ENCODE measurements at regions not wholly inside any gene's neighbourhood (a gene's known extent, or its start where the extent isn't known, plus 50 kb on each side); places are given as distances from the start of the nearest gene placed in this dataset.

DNA sequence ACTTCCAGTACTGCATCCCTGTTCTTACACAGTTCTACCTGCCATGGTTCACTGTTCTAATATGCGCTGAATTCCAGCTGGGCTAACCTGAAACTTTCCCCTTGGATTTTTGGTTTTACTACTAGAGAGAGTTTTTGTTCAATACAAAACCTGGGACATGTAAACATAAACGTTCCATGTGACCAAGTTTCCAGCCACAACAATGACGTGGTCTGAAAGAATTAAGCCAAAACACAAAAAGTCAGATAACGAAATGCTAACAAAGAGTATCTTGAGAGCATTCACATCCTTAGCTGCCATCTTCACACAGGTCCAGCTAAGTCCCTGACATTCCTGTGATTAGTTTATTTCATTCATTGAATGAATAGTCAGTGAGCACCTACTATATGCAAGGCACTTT, 467.0 kb upstream of the PKDCC start:
- no peaks in the 10 kb centered on the region for H3K27me3 Mint-ChIP-seq
- no peaks in the 10 kb centered on the region for H3K36me3 Mint-ChIP-seq (ENCODE audit: low read depth)
- H3K27ac Mint-ChIP-seq = no peak overlapping the region
- no peak for DNase-seq
- H3K4me3 Mint-ChIP-seq = no peak overlapping the region
- H3K9me3 Mint-ChIP-seq = peaks cover 18% of the 10 kb centered on the region
- H3K4me1 Mint-ChIP-seq (ENCODE audit: low read depth) = no peaks in the 10 kb centered on the region

DNA sequence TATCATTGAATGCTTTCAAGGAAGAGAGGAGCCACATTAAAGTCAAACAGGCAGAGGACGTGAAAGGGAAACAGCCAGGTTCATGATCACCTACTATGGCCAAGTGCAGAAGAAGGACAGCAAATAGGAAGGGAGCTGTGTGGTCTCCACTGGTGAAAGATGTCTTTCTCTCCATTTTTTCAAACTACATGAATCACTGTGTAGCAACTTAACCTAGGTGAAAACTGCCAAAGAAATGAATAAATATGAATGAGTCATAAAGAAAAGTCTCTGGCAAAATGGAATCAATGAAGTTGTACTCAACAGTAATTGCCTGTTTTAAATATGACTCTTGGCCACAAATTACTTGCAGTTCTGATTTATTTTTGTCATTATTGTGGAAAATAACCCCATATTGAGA, 452.6 kb upstream of the PKDCC start:
- Mint-ChIP-seq H3K4me1 (ENCODE audit: low read depth) (no peaks in the 10 kb centered on the region), H3K4me3 (no peak overlapping the region), H3K27ac (no peak overlapping the region), H3K9me3 (no peaks in the 10 kb centered on the region), H3K27me3 (no peaks in the 10 kb centered on the region), H3K36me3 (ENCODE audit: low read depth) (no peaks in the 10 kb centered on the region)
- DNase-seq = no peak

DNA sequence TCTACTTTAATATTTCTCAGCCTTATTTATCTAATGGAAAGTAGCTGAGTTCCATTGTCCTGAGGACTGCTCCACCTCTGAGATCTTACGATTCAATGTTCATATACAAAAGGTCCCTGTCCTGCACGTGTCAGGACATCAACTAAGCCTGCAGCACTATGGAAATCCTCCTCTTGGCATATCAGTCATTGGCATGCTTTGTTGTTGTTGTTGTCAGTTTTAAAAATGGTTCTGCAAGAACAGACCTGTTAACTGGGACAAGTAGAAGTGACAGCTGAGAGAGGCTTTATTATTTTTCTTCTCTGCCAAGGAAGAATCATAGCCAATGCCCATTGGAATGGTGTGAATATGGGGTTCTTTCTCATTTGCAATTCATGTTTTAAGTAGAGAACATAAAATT, 450.1 kb upstream of the PKDCC start:
- no peaks in the 10 kb centered on the region for H3K36me3 Mint-ChIP-seq (ENCODE audit: low read depth)
- H3K4me1 Mint-ChIP-seq (ENCODE audit: low read depth) = no peaks in the 10 kb centered on the region
- no peak overlapping the region for H3K27ac Mint-ChIP-seq
- no peak overlapping the region for H3K4me3 Mint-ChIP-seq
- H3K27me3 Mint-ChIP-seq = no peaks in the 10 kb centered on the region
- H3K9me3 Mint-ChIP-seq = no peaks in the 10 kb centered on the region
- no peak for DNase-seq

DNA sequence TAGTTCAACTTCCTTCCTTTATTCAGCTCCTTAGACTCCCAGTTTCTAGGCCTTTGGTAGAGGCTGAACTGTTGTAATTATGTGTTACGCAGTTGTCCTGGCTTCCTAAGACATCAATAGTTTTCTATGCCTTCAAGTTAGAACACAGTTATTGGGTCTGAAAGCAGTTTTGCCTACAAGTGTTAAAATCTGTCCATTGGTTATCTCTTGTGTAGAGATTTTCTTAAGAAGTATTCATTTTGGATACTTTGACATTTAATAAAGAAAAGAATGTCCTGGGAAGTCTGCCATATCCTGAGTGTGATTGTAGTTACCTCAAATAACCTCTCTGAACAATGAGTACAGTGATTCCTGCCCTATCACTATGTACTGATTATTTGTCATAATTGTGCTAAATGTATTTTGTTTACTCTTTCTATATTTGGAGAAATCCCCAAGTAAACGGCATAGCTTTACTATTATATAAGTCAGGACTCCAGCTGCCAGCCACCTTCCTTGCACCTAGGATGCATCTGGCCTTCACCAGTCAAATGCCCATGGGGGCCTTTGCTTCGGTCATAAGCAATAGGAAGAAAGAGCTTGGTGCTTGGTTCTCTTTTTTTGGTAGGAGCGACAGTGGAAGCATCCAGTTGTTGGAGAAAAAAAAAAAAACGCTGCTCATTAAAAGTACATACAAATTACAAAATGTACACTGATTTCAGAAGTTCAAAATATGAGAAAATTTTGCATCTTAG, 449.5 kb upstream of the PKDCC start:
- H3K27me3 Mint-ChIP-seq = no peaks in the 10 kb centered on the region
- no peaks in the 10 kb centered on the region for H3K36me3 Mint-ChIP-seq (ENCODE audit: low read depth)
- no peaks in the 10 kb centered on the region for H3K4me1 Mint-ChIP-seq (ENCODE audit: low read depth)
- no peaks in the 10 kb centered on the region for H3K9me3 Mint-ChIP-seq
- H3K4me3 Mint-ChIP-seq = no peak overlapping the region
- no peak for DNase-seq
- no peak overlapping the region for H3K27ac Mint-ChIP-seq

DNA sequence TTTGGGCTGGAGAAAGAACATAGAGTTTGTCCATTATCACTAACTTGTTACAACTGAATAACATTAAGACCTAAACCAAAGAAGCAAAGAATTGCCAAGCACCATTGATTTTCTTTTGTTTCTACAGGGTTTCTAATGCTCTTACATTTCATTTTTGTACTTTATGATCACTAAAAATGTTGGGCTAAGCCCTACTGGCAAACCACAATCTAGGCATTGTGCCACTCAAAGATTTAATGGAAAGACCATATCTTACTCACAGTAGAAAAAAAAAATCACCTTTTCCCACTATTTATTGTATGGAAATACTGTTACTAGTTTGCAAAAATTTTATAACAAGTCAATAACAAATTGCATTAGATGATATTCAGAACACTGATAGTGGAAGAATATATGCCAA, 447.4 kb upstream of the PKDCC start:
- no peak for DNase-seq
- Mint-ChIP-seq H3K27ac (no peak overlapping the region), H3K4me1 (ENCODE audit: low read depth) (no peaks in the 10 kb centered on the region), H3K36me3 (ENCODE audit: low read depth) (no peaks in the 10 kb centered on the region), H3K27me3 (no peaks in the 10 kb centered on the region), H3K9me3 (no peaks in the 10 kb centered on the region), H3K4me3 (no peak overlapping the region)

DNA sequence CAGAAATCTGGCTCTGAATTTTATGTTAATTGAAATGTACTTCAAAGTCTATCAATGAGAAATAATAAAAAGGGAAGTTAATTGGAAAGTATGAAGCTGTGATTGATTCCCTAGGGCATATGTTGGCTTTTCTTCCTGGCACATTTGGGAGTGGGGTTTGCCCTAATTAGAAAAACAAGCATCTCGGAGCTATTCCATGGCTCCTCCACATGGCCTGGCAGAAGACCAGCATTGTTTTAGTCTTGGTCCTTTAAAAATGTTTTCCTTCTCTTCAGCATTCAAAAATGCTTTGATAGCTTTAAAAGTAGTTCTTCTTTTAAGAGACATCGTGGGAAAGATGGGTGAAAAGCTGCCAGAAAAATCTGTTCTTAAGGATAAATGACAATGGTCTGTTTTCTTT, 445.5 kb upstream of the PKDCC start:
- DNase-seq = no peak

DNA sequence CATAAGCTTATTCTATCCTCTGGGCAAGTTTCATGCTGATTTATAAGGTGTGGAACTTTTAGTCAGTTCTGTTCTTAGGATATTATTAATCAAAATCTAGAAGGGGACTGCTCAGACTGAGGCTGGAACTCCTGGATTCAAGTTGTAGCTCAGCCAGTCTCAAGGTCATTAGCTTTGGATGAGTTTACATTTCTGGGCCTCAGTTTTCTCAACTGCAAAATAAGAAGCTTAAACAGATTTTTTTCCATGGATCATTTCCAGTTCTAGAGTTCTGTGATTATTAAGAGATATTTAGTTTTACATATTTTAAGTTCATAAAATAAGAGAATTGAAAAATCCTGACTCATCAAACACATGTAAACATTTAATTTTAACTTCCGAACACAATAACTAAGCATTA, 442.5 kb upstream of the PKDCC start:
- Mint-ChIP-seq H3K27me3 (no peaks in the 10 kb centered on the region), H3K4me3 (no peak overlapping the region), H3K27ac (no peak overlapping the region), H3K9me3 (no peaks in the 10 kb centered on the region), H3K4me1 (ENCODE audit: low read depth) (no peaks in the 10 kb centered on the region), H3K36me3 (ENCODE audit: low read depth) (no peaks in the 10 kb centered on the region)
- DNase-seq = no peak

More for the DNA sequence above, 445.5 kb upstream of the PKDCC start:
- no peaks in the 10 kb centered on the region for H3K9me3 Mint-ChIP-seq
- H3K4me1 Mint-ChIP-seq (ENCODE audit: low read depth) = no peaks in the 10 kb centered on the region
- H3K36me3 Mint-ChIP-seq (ENCODE audit: low read depth) = no peaks in the 10 kb centered on the region
- H3K4me3 Mint-ChIP-seq = no peak overlapping the region
- H3K27ac Mint-ChIP-seq = no peak overlapping the region
- no peaks in the 10 kb centered on the region for H3K27me3 Mint-ChIP-seq

DNA sequence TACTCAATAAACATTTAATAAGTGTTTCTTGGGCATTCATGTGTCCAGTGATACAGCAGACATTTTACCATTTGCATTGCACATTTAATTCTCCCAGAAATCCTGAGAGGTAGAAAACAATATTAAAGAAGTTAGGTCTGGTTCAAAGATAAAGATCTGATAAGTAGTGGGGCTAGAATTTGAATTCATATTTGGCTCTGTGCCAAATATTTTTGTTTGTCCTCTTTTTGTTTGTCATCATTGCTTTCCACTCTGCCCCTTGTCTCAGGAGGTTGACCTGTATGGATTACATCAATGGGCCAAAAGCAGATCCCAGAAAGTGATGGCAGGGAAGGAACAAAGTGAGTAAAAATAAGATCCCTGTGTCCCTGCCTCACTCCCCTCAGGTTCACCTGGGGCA, 441.9 kb upstream of the PKDCC start:
- no peaks in the 10 kb centered on the region for H3K9me3 Mint-ChIP-seq
- no peaks in the 10 kb centered on the region for H3K36me3 Mint-ChIP-seq (ENCODE audit: low read depth)
- H3K27ac Mint-ChIP-seq = no peak overlapping the region
- DNase-seq = no peak
- H3K27me3 Mint-ChIP-seq = no peaks in the 10 kb centered on the region
- no peak overlapping the region for H3K4me3 Mint-ChIP-seq
- H3K4me1 Mint-ChIP-seq (ENCODE audit: low read depth) = no peaks in the 10 kb centered on the region

DNA sequence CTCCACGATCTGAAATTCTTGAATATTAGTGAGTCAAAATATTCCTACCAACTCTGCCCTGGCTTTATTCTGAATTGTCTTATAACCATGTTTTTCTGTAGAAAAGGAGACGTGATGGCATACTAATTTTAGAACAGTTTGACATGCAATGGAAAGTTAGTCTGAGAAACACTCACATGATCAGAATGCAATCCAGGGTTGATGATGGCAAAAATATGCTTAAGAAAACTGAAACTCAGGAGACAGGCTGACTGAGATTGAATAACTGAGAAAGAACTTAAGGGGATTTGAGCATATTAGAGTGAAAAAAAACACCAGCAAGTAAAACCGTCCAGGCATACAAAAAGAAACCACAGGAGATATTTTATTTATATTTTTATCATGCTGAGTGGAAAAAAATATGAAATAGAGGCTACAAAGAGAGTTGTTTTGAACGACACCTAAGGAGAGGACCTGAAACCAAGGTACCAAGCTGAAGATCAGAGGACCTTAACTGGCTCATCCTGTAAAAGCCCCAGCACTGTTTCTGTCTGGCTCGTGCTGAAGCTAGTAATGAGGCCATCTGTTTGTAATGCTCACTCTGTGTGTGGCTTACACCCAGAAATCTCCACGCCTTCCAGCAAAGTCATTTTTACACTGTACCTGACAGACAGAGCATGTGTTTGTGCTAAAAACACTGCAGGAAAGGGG, 437.2 kb upstream of the PKDCC start:
- Mint-ChIP-seq H3K27ac (no peak overlapping the region), H3K4me1 (ENCODE audit: low read depth) (no peaks in the 10 kb centered on the region), H3K4me3 (no peak overlapping the region), H3K27me3 (no peaks in the 10 kb centered on the region), H3K36me3 (ENCODE audit: low read depth) (no peaks in the 10 kb centered on the region), H3K9me3 (no peaks in the 10 kb centered on the region)
- no peak for DNase-seq

DNA sequence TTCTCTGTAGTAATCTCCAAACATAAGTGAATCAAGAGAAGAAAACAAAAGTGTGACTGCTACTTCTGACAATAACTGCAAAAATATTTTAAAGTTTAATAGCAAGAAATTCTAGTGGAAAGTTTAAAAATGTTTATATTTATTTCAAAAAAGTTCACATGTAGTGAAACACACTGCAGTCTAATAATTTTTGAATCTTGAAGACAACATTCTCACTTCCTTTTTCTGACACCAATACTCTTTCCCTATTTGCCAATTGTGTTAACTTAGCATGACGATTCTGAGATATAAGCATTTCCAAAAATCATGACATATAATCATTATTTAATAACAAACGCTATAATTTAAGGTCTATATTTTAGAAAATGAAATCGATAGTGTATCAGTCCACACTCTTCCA, 429.1 kb upstream of the PKDCC start:
- H3K36me3 Mint-ChIP-seq (ENCODE audit: low read depth) = no peaks in the 10 kb centered on the region
- H3K27ac Mint-ChIP-seq = no peak overlapping the region
- H3K4me3 Mint-ChIP-seq = no peak overlapping the region
- no peaks in the 10 kb centered on the region for H3K9me3 Mint-ChIP-seq
- peaks cover 2% of the 10 kb centered on the region for H3K27me3 Mint-ChIP-seq
- no peak for DNase-seq
- no peaks in the 10 kb centered on the region for H3K4me1 Mint-ChIP-seq (ENCODE audit: low read depth)

DNA sequence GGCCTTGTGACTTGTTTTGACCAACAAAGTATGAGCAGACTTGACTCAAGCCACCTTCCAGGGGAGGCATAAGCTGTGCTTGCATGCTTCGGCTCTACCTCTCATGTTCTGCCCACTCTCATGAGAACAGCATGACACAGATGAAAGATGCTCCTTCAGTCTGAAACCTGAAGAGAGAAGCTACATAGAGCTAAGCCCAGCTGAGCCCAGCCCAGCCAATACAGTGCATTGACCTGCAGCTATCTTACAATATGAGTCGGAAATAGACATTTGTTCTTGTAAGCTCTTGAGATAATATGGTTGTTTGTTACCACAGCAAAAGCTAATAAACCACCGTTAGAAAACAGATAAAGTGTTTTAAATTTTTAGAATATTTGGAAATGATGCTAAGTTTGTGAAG, 426.7 kb upstream of the PKDCC start:
- no peaks in the 10 kb centered on the region for H3K9me3 Mint-ChIP-seq
- no peak overlapping the region for H3K27ac Mint-ChIP-seq
- H3K27me3 Mint-ChIP-seq = peaks cover 2% of the 10 kb centered on the region
- H3K36me3 Mint-ChIP-seq (ENCODE audit: low read depth) = no peaks in the 10 kb centered on the region
- no peak overlapping the region for H3K4me3 Mint-ChIP-seq
- H3K4me1 Mint-ChIP-seq (ENCODE audit: low read depth) = no peaks in the 10 kb centered on the region
- no peak for DNase-seq

DNA sequence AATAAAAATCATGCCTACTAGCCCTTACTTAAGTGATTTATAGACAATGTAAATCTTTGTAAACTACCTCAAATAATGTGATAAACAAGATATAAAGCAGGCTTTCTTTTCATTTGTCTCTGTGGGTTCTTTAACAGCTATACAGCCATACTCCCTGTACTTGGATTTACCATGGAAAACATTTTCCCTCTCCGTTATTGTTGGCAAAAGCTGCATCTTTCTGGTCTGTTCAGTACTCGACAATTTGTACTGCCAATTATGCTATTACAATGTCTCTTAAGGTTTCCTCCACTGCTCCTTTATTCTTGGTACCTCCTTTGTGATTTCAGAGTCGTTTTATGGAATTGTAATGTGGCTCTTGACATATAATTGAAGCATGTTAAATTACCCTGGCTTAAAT, 426.3 kb upstream of the PKDCC start:
- H3K4me3 Mint-ChIP-seq = no peak overlapping the region
- no peaks in the 10 kb centered on the region for H3K4me1 Mint-ChIP-seq (ENCODE audit: low read depth)
- H3K27ac Mint-ChIP-seq = no peak overlapping the region
- H3K9me3 Mint-ChIP-seq = no peaks in the 10 kb centered on the region
- DNase-seq = no peak
- peaks cover 2% of the 10 kb centered on the region for H3K27me3 Mint-ChIP-seq
- H3K36me3 Mint-ChIP-seq (ENCODE audit: low read depth) = no peaks in the 10 kb centered on the region

DNA sequence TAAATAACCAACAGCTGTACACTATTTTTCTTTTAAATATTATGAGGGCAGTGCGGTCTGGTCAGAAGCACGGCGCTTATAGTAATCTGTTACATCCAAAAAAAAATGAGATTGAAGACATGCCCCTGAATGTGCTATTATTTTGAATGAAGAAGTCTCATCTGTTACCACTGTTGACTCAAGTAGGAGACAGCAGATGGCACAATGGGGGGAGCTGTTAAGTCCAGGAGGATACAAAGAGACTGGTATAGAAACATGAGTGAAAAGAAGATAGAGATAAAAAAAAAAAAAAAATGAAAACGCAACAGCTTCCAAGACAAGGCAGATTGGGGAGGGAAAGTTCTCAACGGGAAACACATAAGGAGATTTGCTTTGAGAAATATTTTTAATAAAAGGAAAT, 425.5 kb upstream of the PKDCC start:
- no peaks in the 10 kb centered on the region for H3K4me1 Mint-ChIP-seq (ENCODE audit: low read depth)
- H3K27ac Mint-ChIP-seq = no peak overlapping the region
- peaks cover 2% of the 10 kb centered on the region for H3K27me3 Mint-ChIP-seq
- H3K36me3 Mint-ChIP-seq (ENCODE audit: low read depth) = no peaks in the 10 kb centered on the region
- H3K9me3 Mint-ChIP-seq = no peaks in the 10 kb centered on the region
- H3K4me3 Mint-ChIP-seq = no peak overlapping the region
- no peak for DNase-seq

DNA sequence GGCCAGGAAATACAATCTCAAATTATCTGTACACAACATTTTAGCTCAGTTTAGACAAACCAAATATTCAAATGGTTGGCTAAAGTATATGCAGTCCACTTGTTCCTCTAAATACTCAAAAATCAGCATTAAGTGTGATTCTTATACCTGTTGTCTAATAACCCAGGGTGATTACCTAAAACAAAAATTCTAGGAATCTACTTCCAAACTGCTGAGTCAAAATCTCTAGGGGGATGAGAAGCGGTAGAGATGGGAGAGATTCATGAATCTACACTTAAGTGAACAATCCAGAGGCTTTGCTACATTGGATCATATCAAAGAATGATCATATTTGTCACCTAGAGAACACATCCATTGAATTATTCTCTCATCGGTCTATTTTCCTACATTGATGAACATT, 420.9 kb upstream of the PKDCC start:
- Mint-ChIP-seq H3K4me3 (no peak overlapping the region), H3K9me3 (no peaks in the 10 kb centered on the region), H3K27ac (no peak overlapping the region), H3K4me1 (ENCODE audit: low read depth) (no peaks in the 10 kb centered on the region), H3K27me3 (no peaks in the 10 kb centered on the region), H3K36me3 (ENCODE audit: low read depth) (no peaks in the 10 kb centered on the region)
- no peak for DNase-seq

DNA sequence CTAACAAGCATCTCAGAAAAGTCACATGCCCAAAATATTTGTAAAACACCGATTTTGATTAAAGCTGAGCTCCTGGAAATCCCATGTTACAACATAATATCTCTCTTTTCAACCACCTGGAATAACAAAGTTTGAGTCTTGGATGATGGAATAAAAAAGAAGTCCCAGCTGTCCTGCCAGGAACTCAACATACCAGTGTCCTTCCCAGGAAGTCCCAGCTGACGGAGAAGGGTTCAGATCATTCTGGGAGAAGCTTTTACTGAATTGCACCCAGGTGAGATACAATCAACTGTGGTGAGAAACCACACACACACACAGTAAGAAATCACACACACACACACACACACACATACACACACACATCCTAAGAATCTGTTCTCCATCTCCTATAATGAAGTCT, 413.1 kb upstream of the PKDCC start:
- Mint-ChIP-seq H3K36me3 (ENCODE audit: low read depth) (no peaks in the 10 kb centered on the region), H3K4me3 (no peak overlapping the region), H3K4me1 (ENCODE audit: low read depth) (no peaks in the 10 kb centered on the region), H3K27ac (no peak overlapping the region), H3K27me3 (no peaks in the 10 kb centered on the region), H3K9me3 (no peaks in the 10 kb centered on the region)
- no peak for DNase-seq

All from activated T-cell treated with anti-CD3 and anti-CD28 coated beads, Interleukin-2, amount 50 U/mL, for 24 hours (primary cell).